ENCODE measurements at regions not wholly inside any gene's neighbourhood (a gene's known extent, or its start where the extent isn't known, plus 50 kb on each side); places are given as distances from the start of the nearest gene placed in this dataset.

DNA sequence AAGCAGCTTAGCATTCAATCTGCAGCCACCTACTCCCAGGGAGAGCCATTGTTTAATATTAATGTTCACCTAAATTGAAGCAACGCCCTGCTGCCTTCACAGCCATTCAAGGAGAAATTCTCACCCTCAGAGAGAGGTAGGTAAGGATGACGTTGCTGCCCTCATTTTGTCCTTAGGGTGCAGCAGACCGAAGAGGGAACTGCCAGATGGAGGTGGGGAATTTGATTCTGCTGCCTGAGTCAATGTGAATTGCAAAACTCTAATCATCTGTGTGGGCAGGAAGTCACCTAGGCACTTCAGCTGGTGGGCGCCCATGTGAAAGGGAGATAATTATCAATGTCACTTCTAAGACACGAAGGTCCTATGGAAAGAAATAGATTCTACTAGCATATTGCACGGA is 503.4 kb downstream of the TBC1D4 start:
- H3K4me3 ChIP-seq, result no peak overlapping the region

GRCh38 chr13:74977498-74977897 is 504.5 kb downstream of the TBC1D4 start:
- Histone ChIP-seq H3K27ac (no peak overlapping the region), H3K4me3 (no peak overlapping the region)

More for the DNA sequence above, 503.4 kb downstream of the TBC1D4 start:
- H3K27ac ChIP-seq, result no peak overlapping the region

- Histone ChIP-seq H3K4me3 (no peak overlapping the region), H3K27ac (no peak overlapping the region)
These were observed 506.9 kb downstream of the TBC1D4 start for GRCh38 chr13:74975111-74975510.

GRCh38 chr13:74973935-74974879 is 507.8 kb downstream of the TBC1D4 start:
- no peak overlapping the region for H3K27ac ChIP-seq
- no peak overlapping the region for H3K4me3 ChIP-seq

DNA sequence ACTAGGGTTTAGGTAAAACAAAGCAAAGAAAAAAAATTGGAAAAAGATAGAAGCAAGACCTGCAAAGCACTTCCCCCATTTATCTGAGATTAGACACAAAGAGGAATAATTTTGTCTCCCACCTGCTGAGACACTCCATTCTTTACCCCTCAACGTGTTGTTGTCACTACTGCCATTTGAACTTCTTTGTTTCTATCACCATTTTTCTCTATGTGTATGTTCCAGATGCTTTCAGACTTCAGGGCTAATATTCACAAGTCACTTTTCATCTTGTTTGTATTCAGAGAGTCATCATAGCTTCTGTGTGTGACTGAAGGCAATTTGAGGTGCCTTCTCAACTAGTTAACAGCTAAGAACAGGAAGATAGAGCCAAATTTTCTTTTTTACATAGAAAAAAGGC is 512.5 kb downstream of the TBC1D4 start:
- H3K4me3 ChIP-seq, result no peak overlapping the region
- H3K27ac ChIP-seq, result no peak overlapping the region

DNA sequence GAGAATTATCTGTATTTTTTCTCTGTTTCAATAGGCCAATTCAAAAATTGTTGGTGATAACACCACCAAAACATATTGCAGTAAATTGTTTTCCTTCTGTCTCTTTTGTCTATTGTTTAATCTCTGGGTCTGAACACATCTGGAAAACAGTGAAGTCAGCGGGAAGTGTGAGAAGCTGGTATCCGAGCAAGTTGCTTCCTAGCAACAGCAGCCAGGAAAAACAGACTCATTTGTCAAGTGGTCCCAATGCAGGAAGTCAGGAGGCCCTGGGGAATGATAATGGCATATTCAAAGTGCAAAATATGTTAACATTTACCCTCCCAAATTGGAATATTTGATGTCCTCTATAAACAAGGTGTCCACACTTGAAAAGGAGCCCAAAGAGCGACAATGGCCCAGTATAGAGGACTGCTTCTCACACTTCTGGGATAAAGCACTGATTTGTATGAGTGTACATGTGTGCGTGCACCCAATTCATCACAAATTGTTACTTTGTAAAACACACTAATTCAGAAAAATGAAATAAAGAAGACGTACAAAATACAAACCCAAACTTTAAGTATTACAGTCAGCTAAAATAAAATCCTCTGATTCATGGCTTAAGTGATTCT is 515.0 kb downstream of the TBC1D4 start:
- Histone ChIP-seq H3K27ac (no peak overlapping the region), H3K4me3 (no peak overlapping the region)

GRCh38 chr13:74966275-74966674 is 515.7 kb downstream of the TBC1D4 start:
- Histone ChIP-seq H3K4me3 (no peak overlapping the region), H3K27ac (no peak overlapping the region)

- Histone ChIP-seq H3K4me3 (no peak overlapping the region), H3K27ac (no peak overlapping the region)
These were observed 536.3 kb downstream of the TBC1D4 start for GRCh38 chr13:74945637-74946036.

DNA sequence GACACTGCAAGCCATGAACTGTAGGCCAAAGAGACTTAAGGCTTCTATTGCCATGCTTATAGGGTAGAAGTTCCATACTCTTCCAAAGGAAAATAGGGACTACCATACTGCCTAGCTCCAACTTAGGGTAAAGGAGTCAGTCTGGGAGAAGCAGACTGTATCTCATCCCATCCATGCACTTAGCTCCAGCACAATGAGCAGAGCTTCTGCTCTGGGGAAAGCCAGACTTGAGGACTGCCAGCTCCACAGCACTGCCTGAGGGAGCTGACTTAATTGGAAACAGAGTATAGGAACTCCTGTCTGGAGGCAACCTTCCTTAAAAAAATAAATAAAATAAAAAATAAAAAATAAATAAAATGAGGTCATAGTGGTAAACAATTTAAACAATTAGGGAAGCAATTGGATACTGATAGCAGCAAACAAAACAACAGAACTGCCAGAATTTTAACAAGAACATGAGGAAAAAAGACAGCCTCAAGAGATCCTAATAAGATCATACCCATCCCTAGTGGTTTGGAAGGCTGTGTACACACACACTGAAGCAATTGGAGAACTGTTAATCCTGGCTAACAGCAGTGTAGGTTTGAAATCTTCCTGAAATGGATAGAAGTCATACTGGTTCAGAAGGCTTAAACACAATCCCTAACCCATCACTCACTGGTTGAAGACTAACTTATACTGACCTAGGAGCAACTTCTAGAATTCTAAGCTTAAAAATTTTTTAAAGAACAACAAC is 550.1 kb downstream of the TBC1D4 start:
- no peak overlapping the region for H3K27ac ChIP-seq
- H3K4me3 ChIP-seq, result no peak overlapping the region

DNA sequence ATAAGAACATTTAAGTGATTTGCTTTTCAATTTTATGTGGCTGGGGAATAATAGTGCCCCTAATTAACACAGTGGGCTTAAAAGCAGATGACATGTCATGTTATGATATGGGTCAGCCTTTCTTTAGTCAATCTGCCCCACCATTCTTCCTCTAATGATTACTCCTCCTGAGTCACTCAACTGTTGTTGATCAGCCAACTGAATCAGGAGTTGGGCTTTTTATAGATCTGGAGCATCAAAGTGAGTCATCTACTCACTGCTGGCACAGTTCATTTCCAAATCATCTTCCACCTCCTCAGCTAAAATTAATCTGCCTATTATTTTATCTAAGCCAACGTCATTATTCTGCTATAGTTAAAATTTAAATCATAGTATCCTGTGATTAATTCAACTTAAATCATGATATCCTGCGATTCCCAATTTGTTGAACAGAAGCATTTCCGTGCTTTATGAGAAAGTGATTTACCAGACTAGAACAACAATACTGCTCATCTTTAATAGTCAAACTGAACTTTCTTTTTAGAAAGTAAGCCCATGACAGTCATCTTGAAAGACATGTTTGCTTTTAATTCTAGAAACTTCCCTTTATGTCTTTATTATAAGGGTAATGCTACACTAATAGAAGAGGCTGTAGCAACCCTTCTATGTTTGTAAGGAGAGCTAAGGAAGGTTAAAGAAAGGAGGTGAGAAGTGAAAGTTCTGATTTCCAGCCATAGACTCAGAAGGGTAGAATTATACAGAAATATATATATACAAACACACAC is 551.4 kb downstream of the TBC1D4 start:
- H3K4me3 ChIP-seq, result no peak overlapping the region

DNA sequence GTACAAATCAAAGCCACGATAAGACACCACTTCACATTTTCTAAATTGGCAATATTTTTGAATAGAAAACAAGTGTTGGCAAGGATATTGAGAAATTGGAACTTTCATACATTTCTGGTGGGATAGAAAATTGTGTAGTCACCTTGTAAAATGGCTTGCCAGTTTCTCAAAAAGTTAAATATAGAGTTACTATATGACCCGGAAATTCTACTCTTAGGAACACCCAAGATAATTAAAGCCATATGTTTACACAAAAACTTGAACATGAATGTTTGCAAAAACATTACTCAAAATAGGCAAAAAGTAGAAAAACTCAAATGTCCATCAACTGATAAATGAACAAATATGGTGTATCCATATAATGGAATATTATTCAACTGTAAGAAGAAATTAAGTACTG is 552.5 kb downstream of the TBC1D4 start:
- Histone ChIP-seq H3K4me3 (no peak overlapping the region), H3K27ac (no peak overlapping the region)

More for the DNA sequence above, 551.4 kb downstream of the TBC1D4 start:
- no peak overlapping the region for H3K27ac ChIP-seq

GRCh38 chr13:74927823-74928222 is 554.1 kb downstream of the TBC1D4 start:
- Histone ChIP-seq H3K4me3 (no peak overlapping the region), H3K27ac (no peak overlapping the region)

- Histone ChIP-seq H3K27ac (no peak overlapping the region), H3K4me3 (no peak overlapping the region)
These were observed 559.0 kb downstream of the TBC1D4 start for GRCh38 chr13:74922963-74923362.

DNA sequence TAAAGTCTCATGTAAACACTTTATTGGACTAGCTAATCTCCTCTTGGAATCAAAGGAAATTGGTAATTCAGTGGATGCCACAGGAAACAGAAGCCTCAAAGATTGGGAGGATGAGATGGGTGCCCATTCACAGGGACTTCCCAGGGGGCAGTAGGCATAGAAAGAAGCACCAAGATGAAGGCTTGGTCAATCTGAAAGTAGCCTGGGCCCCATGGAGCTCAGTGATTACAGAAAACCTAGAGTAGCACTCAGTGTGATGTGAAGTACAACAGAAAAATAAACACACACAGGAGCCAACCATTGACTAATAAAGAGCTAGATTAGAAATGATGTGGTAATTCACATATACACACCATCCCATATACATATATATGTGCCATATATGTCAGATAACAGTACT is 560.6 kb downstream of the TBC1D4 start:
- H3K27ac ChIP-seq, result no peak overlapping the region
- H3K4me3 ChIP-seq, result no peak overlapping the region

DNA sequence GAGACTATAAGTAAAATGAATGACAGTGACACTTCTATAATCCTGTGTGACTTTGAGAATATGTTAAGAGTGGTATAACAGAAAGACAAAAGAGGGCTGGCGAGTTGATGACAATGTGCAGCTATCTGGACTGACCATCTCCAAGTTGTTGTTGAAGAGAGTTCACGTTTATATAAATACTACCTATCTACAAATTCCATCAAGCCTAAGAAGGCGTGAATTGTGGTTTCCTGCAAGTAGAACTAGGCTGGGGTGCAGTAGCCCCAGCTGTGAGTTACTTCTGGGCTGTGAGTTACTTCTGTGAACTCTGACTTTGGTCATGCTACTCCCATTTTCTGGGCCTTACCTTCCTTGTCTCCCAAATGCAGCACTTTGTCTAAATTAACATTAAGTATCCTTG is 561.0 kb downstream of the TBC1D4 start:
- Histone ChIP-seq H3K27ac (no peak overlapping the region), H3K4me3 (no peak overlapping the region)

DNA sequence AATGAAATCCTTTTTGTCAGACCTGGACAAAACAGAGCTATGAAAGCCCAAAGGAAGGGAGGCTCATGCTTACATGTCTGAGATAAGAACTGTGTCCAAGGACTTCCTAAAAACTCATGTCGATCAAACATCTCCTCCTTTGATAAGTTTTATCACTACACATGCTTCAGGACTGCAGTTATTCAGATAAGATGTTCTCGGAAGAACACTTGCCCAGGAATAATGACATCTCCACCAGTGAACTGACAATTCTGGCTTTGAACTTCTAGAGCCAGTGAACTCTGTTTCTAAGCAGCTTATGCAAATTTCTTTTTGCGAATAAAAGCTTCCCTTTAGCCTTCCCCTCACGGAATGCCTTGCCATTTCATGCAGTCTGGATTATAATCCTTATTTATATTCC is 561.6 kb downstream of the TBC1D4 start:
- Histone ChIP-seq H3K27ac (no peak overlapping the region), H3K4me3 (no peak overlapping the region)

GRCh38 chr13:74919914-74920313 is 562.1 kb downstream of the TBC1D4 start:
- Histone ChIP-seq H3K4me3 (no peak overlapping the region), H3K27ac (no peak overlapping the region)

- Histone ChIP-seq H3K27ac (no peak overlapping the region), H3K4me3 (no peak overlapping the region)
These were observed 569.1 kb downstream of the TBC1D4 start for GRCh38 chr13:74912898-74913297.

DNA sequence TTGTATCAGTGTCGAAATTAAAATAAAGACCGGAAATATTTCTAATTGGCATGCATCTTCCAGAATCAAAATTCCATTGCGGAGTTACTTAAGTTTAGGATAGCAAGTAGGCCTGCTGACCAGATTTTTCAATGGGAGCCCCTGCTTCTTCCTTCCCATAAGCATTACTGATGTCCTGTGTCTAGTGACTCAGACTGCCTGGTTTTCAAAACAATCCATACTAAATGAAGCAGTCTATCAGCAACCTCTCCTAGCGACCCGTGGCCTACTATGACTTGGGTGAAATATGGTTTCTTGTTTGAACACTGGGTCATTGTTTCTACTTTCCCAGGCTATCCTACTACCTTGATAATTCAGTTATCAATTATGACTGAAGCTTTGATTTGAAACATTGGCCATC is 571.6 kb downstream of the TBC1D4 start:
- Histone ChIP-seq H3K27ac (no peak overlapping the region), H3K4me3 (no peak overlapping the region)

GRCh38 chr13:74907788-74908187 is 574.2 kb downstream of the TBC1D4 start:
- Histone ChIP-seq H3K4me3 (no peak overlapping the region), H3K27ac (no peak overlapping the region)

All from skin epidermis (tissue), 12 donors.